WI38 (cell line): ENCODE measurements at regions not wholly inside any gene's neighbourhood (a gene's known extent, or its start where the extent isn't known, plus 50 kb on each side); places are given as distances from the start of the nearest gene placed in this dataset.

Source experiments
- H3K4me3 ChIP-seq: 2 replicates; pipeline ENCODE4 v1.5.1; 2011; ENCODE audit warnings: low read depth, mild to moderate bottlenecking, control low read depth, low read length
- TF ChIP-seq, protein P1 (sequence below): IDR thresholded peaks from 2 replicates; pipeline ENCODE4 v1.5.1; 2012; ENCODE audit warnings: low read depth, mild to moderate bottlenecking, control low read depth, low read length

DNA sequence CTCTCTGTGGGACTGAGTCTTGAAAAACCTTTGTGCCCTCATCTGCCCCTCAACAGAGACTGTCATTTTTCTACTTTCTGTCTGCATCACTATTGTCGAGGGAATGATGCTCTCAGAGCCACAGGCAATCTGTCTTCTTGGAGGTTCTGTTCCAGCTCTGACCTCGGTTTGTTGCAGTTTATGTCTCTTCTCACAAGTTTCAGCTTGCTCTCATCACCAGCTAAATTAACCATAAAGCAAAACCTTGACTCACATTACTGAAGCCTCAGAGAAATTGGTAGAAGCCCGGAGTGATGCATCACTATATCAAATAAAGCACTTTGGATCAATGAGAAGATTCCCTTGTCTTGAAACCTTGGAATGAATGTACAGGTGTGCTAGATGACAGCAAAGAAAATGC is 60.6 kb upstream of the BLID start:
- TF ChIP-seq, protein P1, sequence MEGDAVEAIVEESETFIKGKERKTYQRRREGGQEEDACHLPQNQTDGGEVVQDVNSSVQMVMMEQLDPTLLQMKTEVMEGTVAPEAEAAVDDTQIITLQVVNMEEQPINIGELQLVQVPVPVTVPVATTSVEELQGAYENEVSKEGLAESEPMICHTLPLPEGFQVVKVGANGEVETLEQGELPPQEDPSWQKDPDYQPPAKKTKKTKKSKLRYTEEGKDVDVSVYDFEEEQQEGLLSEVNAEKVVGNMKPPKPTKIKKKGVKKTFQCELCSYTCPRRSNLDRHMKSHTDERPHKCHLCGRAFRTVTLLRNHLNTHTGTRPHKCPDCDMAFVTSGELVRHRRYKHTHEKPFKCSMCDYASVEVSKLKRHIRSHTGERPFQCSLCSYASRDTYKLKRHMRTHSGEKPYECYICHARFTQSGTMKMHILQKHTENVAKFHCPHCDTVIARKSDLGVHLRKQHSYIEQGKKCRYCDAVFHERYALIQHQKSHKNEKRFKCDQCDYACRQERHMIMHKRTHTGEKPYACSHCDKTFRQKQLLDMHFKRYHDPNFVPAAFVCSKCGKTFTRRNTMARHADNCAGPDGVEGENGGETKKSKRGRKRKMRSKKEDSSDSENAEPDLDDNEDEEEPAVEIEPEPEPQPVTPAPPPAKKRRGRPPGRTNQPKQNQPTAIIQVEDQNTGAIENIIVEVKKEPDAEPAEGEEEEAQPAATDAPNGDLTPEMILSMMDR, result no peak
- H3K4me3 ChIP-seq, result peak overlapping the region; percentile 71

DNA sequence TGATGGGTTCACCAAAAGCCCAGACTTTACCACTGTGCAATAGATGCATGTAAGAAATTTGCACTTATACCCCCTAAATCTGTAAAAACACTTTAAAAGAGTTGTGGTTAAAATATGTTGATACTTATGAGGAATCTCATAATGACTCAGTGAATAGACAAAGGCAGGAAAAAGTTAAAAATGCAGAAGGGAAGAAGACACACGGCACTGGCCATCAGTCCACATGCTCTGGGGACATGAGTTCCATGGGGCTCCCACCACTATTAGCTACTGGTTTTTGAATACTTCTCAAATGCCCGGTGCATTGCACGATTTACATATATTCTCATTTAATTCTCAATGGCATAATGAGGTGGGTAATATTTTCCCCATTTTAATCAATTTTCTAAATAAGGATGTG is 59.3 kb upstream of the BLID start:
- TF ChIP-seq, protein P1, result no peak
- peak overlapping the region; percentile 71 for H3K4me3 ChIP-seq

DNA sequence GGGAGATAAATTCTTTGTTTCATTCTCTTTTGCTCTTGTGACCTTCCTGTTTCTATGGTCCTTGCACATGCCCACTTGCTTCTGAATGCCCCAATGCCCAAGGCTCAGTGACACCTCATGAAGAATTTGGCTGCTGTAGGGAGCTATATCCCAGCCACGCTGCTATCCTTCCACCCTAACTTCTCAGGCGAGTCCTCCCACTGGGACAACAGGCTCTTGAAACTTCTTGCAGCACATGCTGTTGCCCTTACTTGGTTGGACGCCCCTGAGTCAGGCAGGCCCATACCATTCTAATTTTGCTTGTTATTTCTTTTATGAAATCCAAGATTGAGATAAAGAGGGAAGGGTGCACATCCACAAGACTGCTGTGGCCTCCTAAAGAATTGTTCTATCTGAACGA is 57.6 kb upstream of the BLID start:
- TF ChIP-seq, protein P1, result no peak
- peak overlapping the region; percentile 71 for H3K4me3 ChIP-seq

DNA sequence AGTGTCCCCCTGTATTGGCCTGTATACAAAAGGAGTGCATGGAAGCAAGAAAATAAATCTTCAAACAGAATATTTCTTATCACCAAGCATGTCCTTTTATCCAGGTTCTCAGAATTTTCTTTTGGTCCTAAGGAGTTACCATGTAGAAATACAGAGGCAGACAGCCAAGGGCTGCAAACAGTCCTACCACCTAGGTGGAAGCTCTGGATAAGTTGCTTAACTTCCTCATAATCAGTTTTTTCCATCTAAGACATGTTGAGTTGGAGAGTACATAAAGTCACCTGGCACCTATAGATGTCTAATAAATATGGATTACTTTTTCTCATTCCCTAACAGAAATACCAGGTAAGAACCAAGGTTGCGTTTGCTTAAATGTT is 57.0 kb upstream of the BLID start:
- H3K4me3 ChIP-seq, result peak overlapping the region; percentile 71
- TF ChIP-seq, protein P1, result no peak

DNA sequence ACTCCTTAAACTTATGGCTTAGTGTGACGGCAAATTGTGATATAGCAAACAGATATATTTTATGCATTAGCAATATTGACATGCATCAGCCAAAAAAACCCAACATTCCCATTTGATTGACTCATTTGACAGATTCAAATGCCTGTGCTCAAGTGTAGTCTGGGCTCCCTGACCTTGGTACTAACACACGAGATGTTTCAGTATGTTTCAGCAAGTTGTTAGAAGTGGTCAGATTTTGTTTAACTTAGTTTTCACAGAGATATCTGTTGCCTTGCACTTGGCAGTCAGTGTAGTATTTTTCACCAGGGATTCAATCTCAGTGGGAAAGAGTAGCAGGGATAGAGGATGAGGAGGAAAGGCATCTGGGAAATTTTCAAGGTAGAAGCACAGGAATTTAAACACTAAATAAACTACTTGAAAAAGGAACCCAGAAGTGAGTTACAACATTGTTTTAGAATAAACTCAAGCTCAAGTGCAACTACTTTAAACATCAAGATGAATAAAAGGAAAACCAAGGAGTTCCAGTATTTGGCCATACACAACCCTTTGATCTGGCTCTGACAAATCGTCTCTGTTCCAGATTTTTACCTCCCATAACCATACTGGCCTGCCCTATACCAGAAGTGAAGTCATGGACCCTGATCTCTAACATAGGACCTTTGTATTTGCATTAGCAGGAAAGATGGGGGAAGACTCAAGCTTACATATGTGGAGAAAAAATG is 56.5 kb upstream of the BLID start:
- peak overlapping the region; percentile 7 for H3K4me3 ChIP-seq
- TF ChIP-seq, protein P1, result no peak

DNA sequence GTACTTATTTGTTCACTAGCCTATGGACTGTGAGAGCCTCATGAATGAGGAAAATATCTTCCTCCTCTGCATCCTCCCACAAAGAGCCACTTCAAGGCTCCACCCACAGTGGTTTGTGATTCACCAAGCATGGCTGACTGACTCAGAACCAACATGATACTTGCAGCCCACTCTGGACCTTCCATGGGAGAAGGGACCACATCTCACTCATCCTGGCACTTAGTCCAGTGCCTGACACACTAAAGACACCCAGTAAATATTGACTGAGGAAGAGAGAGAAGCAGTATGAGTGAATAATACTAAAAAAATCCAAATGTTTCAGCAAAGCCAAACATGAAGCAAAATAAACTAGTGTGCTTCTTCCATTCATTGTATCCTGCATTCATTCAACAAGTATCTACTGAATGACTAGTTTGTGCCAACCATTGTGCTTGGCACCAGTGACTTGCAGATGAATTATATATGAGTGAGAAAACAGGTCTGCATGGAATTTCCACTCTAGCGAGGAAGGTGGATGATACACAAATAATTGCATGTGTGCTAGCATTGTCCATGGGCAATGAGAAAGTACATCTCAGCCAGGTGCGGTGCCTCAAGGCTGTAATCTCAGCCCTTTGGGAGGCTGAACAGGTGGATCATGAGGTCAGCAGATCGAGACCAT is 54.9 kb upstream of the BLID start:
- no peak overlapping the region for H3K4me3 ChIP-seq
- TF ChIP-seq, protein P1, result no peak

DNA sequence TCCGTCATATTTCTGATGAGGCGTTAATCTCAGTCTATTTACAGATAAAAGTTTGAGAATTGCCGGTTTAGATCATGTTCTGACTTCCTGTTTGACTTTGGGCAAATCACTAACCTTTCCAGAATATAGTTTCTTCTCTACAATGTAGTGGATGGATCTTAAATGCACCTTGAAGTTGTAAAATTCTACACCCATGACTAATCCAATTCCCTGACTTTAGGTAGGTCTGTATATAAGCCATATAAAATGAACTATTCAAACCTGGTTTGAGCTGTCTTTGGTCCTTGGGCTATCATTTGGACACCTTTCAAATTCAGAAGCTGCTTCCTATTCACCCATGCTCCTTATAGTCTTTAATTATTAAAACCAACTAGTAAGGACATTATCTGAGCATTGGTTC is 52.2 kb upstream of the BLID start:
- TF ChIP-seq, protein P1, result no peak
- H3K4me3 ChIP-seq, result no peak overlapping the region
